OCI-LY7 (cell line): ENCODE measurements at regions not wholly inside any gene's neighbourhood (a gene's known extent, or its start where the extent isn't known, plus 50 kb on each side); places are given as distances from the start of the nearest gene placed in this dataset.

Experiments
- BruUV-seq: library from RNA; stranded (reverse); fragments of 400-500 nt; replicated peaks from 2 replicates; lab custom pipeline; 2021; lab: Mats Ljungman, UMichigan
- CTCF ChIA-PET: fragments of 300-600 bp; sonication (Branson Sonifier 250); formaldehyde crosslinking; loops from one replicate; lab custom pipeline; 2022; ENCODE audit warnings: antibody characterized with exemption; ENCODE audit not compliant: unreplicated experiment; lab: Charles Lee
- POLR2A ChIA-PET: fragments of 300-600 bp; sonication (Branson Sonifier 250); formaldehyde crosslinking; loops from one replicate; lab custom pipeline; 2022; ENCODE audit warnings: antibody characterized with exemption; lab: Charles Lee
- DNase-seq: peaks from one replicate; pipeline ENCODE4 v3.0.0-alpha.2; 2015; ENCODE audit warnings: low spot score
- H2AFZ ChIP-seq: fragments of 200-600 bp; sonication (generic), shearing (Covaris generic); 2 replicates; pipeline ENCODE4 v1.6.1; 2014; ENCODE audit warnings: mild to moderate bottlenecking, antibody characterized with exemption, low read length, moderate library complexity
- H3K27ac ChIP-seq: fragments of 200-600 bp; sonication (generic); 2 replicates; pipeline ENCODE4 v1.5.1; 2014; ENCODE audit warnings: mixed run types, low read depth, mild to moderate bottlenecking, moderate library complexity, low read length, inconsistent platforms; ENCODE audit not compliant: poor library complexity, severe bottlenecking
- H3K36me3 ChIP-seq: fragments of 200-600 bp; sonication (generic); 2 replicates; pipeline ENCODE4 v1.6.1; 2014; ENCODE audit warnings: mild to moderate bottlenecking, antibody characterized with exemption, low read length, moderate library complexity, mixed read lengths; ENCODE audit not compliant: insufficient read depth
- H3K4me1 ChIP-seq: fragments of 200-600 bp; sonication (generic); 2 replicates; pipeline ENCODE4 v1.5.1; 2014; ENCODE audit warnings: mild to moderate bottlenecking, low read length; ENCODE audit not compliant: insufficient read depth, poor library complexity, severe bottlenecking
- H3K4me2 ChIP-seq: fragments of 200-600 bp; sonication (generic); 2 replicates; pipeline ENCODE4 v1.6.1; 2014; ENCODE audit warnings: mild to moderate bottlenecking, low read length
- H3K4me3 ChIP-seq: fragments of 200-600 bp; sonication (generic); 2 replicates; pipeline ENCODE4 v1.5.1; 2014; ENCODE audit warnings: mild to moderate bottlenecking, low read depth, low read length; ENCODE audit not compliant: poor library complexity, severe bottlenecking
- H3K79me2 ChIP-seq: fragments of 200-600 bp; sonication (generic); 2 replicates; pipeline ENCODE4 v1.6.1; 2016; ENCODE audit warnings: low read depth, mild to moderate bottlenecking, low read length, moderate library complexity, mixed read lengths; ENCODE audit not compliant: insufficient read depth
- H3K9me2 ChIP-seq: fragments of 200-600 bp; sonication (generic); 2 replicates; pipeline ENCODE4 v1.6.1; 2016; ENCODE audit warnings: mild to moderate bottlenecking, low read length, mixed read lengths; ENCODE audit not compliant: insufficient read depth
- H3K9me3 ChIP-seq: fragments of 200-600 bp; sonication (generic); 2 replicates; pipeline ENCODE4 v1.6.1; 2014; ENCODE audit warnings: mild to moderate bottlenecking, mixed run types, low read length, mixed read lengths
- H4K20me1 ChIP-seq: fragments of 200-600 bp; sonication (generic); 2 replicates; pipeline ENCODE4 v1.6.1; 2014; ENCODE audit warnings: mild to moderate bottlenecking, antibody characterized with exemption, low read length, moderate library complexity, mixed read lengths; ENCODE audit not compliant: insufficient read depth
- CTCF ChIP-seq: fragments of 200-600 bp; sonication (generic); conservative IDR thresholded peaks from 2 replicates; pipeline ENCODE4 v1.5.1; 2014; ENCODE audit warnings: mild to moderate bottlenecking, antibody characterized with exemption, low read length, moderate library complexity, mixed read lengths
- EZH2phosphoT487 ChIP-seq: fragments of 200-600 bp; sonication (generic); IDR thresholded peaks from 2 replicates; pipeline ENCODE4 v1.6.1; 2018; ENCODE audit warnings: low read depth, borderline replicate concordance, mild to moderate bottlenecking, mixed run types, antibody characterized with exemption, low read length, moderate library complexity, mixed read lengths
- intact Hi-C: fragments of 100-400 bp; cut with micrococcal nuclease; formaldehyde crosslinking; loops from one replicate; pipeline ENCODE4 v1.10.0; 2022; ENCODE audit not compliant: unreplicated experiment

GRCh38 chr2:153179808-153180207 lies 298.8 kb downstream of the RPRM start:
- H3K27ac ChIP-seq: no peak overlapping the region
- no peaks in the 10 kb centered on the region for H3K9me2 ChIP-seq
- H3K36me3 ChIP-seq: no peaks in the 10 kb centered on the region
- H3K4me3 ChIP-seq: no peak overlapping the region
- H4K20me1 ChIP-seq: no peaks in the 10 kb centered on the region
- no peak for TF ChIP-seq CTCF
- TF ChIP-seq EZH2phosphoT487: no peak
- intact Hi-C loops: no loop called here
- ChIA-PET POLR2A (no interaction called here), CTCF (no interaction called here)
- H3K79me2 ChIP-seq: no peaks in the 10 kb centered on the region
- H3K4me1 ChIP-seq: no peaks in the 10 kb centered on the region
- no TSS peak for BruUV-seq
- H2AFZ ChIP-seq: no peak overlapping the region
- no peak for DNase-seq
- no peaks in the 10 kb centered on the region for H3K9me3 ChIP-seq
- no peak overlapping the region for H3K4me2 ChIP-seq

- Histone ChIP-seq H2AFZ (no peak overlapping the region), H3K36me3 (no peaks in the 10 kb centered on the region), H3K4me1 (no peaks in the 10 kb centered on the region), H3K9me3 (no peaks in the 10 kb centered on the region), H3K27ac (no peak overlapping the region), H3K79me2 (no peaks in the 10 kb centered on the region), H4K20me1 (no peaks in the 10 kb centered on the region), H3K9me2 (no peaks in the 10 kb centered on the region), H3K4me3 (no peak overlapping the region), H3K4me2 (no peak overlapping the region)
- CTCF ChIA-PET: no interaction called here
- POLR2A ChIA-PET: no interaction called here
- DNase-seq: no peak
- intact Hi-C loops: no loop called here
- BruUV-seq: no TSS peak
- no peak for TF ChIP-seq EZH2phosphoT487
- TF ChIP-seq CTCF: no peak
Observed at GRCh38 chr2:153169609-153170008, 309.0 kb downstream of the RPRM start.

- TF ChIP-seq EZH2phosphoT487 (no peak), CTCF (no peak)
Observed at GRCh38 chr2:153165021-153165420, 313.5 kb downstream of the RPRM start.

More at GRCh38 chr2:153165021-153165420, 313.5 kb downstream of the RPRM start:
- H3K9me3 ChIP-seq: no peaks in the 10 kb centered on the region
- no peak overlapping the region for H3K27ac ChIP-seq
- no peaks in the 10 kb centered on the region for H3K36me3 ChIP-seq
- intact Hi-C loops: no loop called here
- H3K79me2 ChIP-seq: no peaks in the 10 kb centered on the region
- CTCF ChIA-PET: no interaction called here
- H2AFZ ChIP-seq: no peak overlapping the region
- H3K4me3 ChIP-seq: no peak overlapping the region
- H4K20me1 ChIP-seq: no peaks in the 10 kb centered on the region
- no peak overlapping the region for H3K4me2 ChIP-seq
- POLR2A ChIA-PET: no interaction called here
- no peak for DNase-seq
- no peaks in the 10 kb centered on the region for H3K4me1 ChIP-seq
- BruUV-seq: no TSS peak
- H3K9me2 ChIP-seq: no peaks in the 10 kb centered on the region
